ENCODE measurements at regions not wholly inside any gene's neighbourhood (a gene's known extent, or its start where the extent isn't known, plus 50 kb on each side); places are given as distances from the start of the nearest gene placed in this dataset.

- no peaks in the 10 kb centered on the region for H3K36me3 ChIP-seq (ENCODE audit: control insufficient read depth in 1 of 2, insufficient read depth in 2 of 2, low read depth in 1 of 2, low read length in 2 of 2)
- H2AFZ ChIP-seq (ENCODE audit: low read depth, low read length): no peak overlapping the region
- H3K4me3 ChIP-seq (ENCODE audit: insufficient read depth in 1 of 2, low read depth in 1 of 2, low read length in 2 of 2): no peak overlapping the region
- no peaks in the 10 kb centered on the region for H3K27me3 ChIP-seq (ENCODE audit: control insufficient read depth in 1 of 2, insufficient read depth in 1 of 2, low read length in 2 of 2)
- no peak overlapping the region for H4K91ac ChIP-seq (ENCODE audit: low read length)
- no peak overlapping the region for H3K4ac ChIP-seq (ENCODE audit: low read depth in 1 of 2, low read length in 2 of 2)
- H2AK5ac ChIP-seq (ENCODE audit: low read length, severe bottlenecking): no peak overlapping the region
- H2BK5ac ChIP-seq (ENCODE audit: low read depth, low read length, poor library complexity, severe bottlenecking): no peak overlapping the region
- H3K4me1 ChIP-seq (ENCODE audit: control insufficient read depth, insufficient read depth, low read depth, low read length): no peaks in the 10 kb centered on the region
- H3K27ac ChIP-seq (ENCODE audit: low read length, poor library complexity, severe bottlenecking): no peak overlapping the region
- no peak overlapping the region for H2BK15ac ChIP-seq (ENCODE audit: low read depth, poor library complexity, severe bottlenecking)
- H2BK12ac ChIP-seq (ENCODE audit: low read length in 2 of 2): no peak overlapping the region
- no peak overlapping the region for H3K14ac ChIP-seq (ENCODE audit: low read length in 2 of 2)
- DNase-seq: no peak
- H2BK120ac ChIP-seq (ENCODE audit: low read depth, low read length): no peak overlapping the region
- 94% methylated on average over 4 of the region's 4 CpGs for WGBS
- H4K8ac ChIP-seq (ENCODE audit: low read length): no peak overlapping the region
- H3K9ac ChIP-seq (ENCODE audit: low read length): no peak overlapping the region
- no peak overlapping the region for H3K18ac ChIP-seq (ENCODE audit: low read depth in 1 of 2, low read length in 2 of 2)
- no peaks in the 10 kb centered on the region for H3K79me1 ChIP-seq (replicated peaks; ENCODE audit: low read length, poor library complexity, severe bottlenecking)
- H3K4me2 ChIP-seq (ENCODE audit: low read length, poor library complexity, severe bottlenecking): no peak overlapping the region
- no peaks in the 10 kb centered on the region for H3K9me3 ChIP-seq (ENCODE audit: control insufficient read depth, low read length)
- no peak overlapping the region for H3K23ac ChIP-seq (ENCODE audit: low read length in 2 of 2)
Measured at GRCh38 chr1:227399152-227399730, 80.9 kb upstream of the CDC42BPA start.

GRCh38 chr1:227397354-227397978 is 79.2 kb upstream of the CDC42BPA start:
- H3K27ac ChIP-seq (ENCODE audit: low read length, poor library complexity, severe bottlenecking): no peak overlapping the region
- no peak overlapping the region for H3K4me3 ChIP-seq (ENCODE audit: insufficient read depth in 1 of 2, low read depth in 1 of 2, low read length in 2 of 2)
- H2BK120ac ChIP-seq (ENCODE audit: low read depth, low read length): no peak overlapping the region
- H2BK5ac ChIP-seq (ENCODE audit: low read depth, low read length, poor library complexity, severe bottlenecking): no peak overlapping the region
- H3K23ac ChIP-seq (ENCODE audit: low read length in 2 of 2): no peak overlapping the region
- DNase-seq: no peak
- H3K4me2 ChIP-seq (ENCODE audit: low read length, poor library complexity, severe bottlenecking): no peak overlapping the region
- WGBS: 96% methylated on average over 4 of the region's 5 CpGs
- H4K91ac ChIP-seq (ENCODE audit: low read length): no peak overlapping the region
- no peak overlapping the region for H3K18ac ChIP-seq (ENCODE audit: low read depth in 1 of 2, low read length in 2 of 2)
- H3K27me3 ChIP-seq (ENCODE audit: control insufficient read depth in 1 of 2, insufficient read depth in 1 of 2, low read length in 2 of 2): no peaks in the 10 kb centered on the region
- no peak overlapping the region for H2AK5ac ChIP-seq (ENCODE audit: low read length, severe bottlenecking)
- no peaks in the 10 kb centered on the region for H3K9me3 ChIP-seq (ENCODE audit: control insufficient read depth, low read length)
- H3K79me1 ChIP-seq (replicated peaks; ENCODE audit: low read length, poor library complexity, severe bottlenecking): no peaks in the 10 kb centered on the region
- H2BK12ac ChIP-seq (ENCODE audit: low read length in 2 of 2): no peak overlapping the region
- no peak overlapping the region for H3K4ac ChIP-seq (ENCODE audit: low read depth in 1 of 2, low read length in 2 of 2)
- H3K14ac ChIP-seq (ENCODE audit: low read length in 2 of 2): no peak overlapping the region
- no peak overlapping the region for H2AFZ ChIP-seq (ENCODE audit: low read depth, low read length)
- no peak overlapping the region for H3K9ac ChIP-seq (ENCODE audit: low read length)
- no peak overlapping the region for H2BK15ac ChIP-seq (ENCODE audit: low read depth, poor library complexity, severe bottlenecking)
- H4K8ac ChIP-seq (ENCODE audit: low read length): no peak overlapping the region
- H3K36me3 ChIP-seq (ENCODE audit: control insufficient read depth in 1 of 2, insufficient read depth in 2 of 2, low read depth in 1 of 2, low read length in 2 of 2): no peaks in the 10 kb centered on the region
- no peaks in the 10 kb centered on the region for H3K4me1 ChIP-seq (ENCODE audit: control insufficient read depth, insufficient read depth, low read depth, low read length)

- Histone ChIP-seq H3K27ac (ENCODE audit: low read length, poor library complexity, severe bottlenecking) (no peak overlapping the region), H3K27me3 (ENCODE audit: control insufficient read depth in 1 of 2, insufficient read depth in 1 of 2, low read length in 2 of 2) (no peaks in the 10 kb centered on the region), H3K14ac (ENCODE audit: low read length in 2 of 2) (no peak overlapping the region), H3K9ac (ENCODE audit: low read length) (no peak overlapping the region), H3K9me3 (ENCODE audit: control insufficient read depth, low read length) (no peaks in the 10 kb centered on the region), H3K4ac (ENCODE audit: low read depth in 1 of 2, low read length in 2 of 2) (no peak overlapping the region), H3K4me2 (ENCODE audit: low read length, poor library complexity, severe bottlenecking) (no peak overlapping the region), H4K8ac (ENCODE audit: low read length) (no peak overlapping the region), H2BK5ac (ENCODE audit: low read depth, low read length, poor library complexity, severe bottlenecking) (no peak overlapping the region), H2AK5ac (ENCODE audit: low read length, severe bottlenecking) (no peak overlapping the region), H3K79me1 (replicated peaks; ENCODE audit: low read length, poor library complexity, severe bottlenecking) (no peaks in the 10 kb centered on the region), H2BK12ac (ENCODE audit: low read length in 2 of 2) (no peak overlapping the region), H3K4me3 (ENCODE audit: insufficient read depth in 1 of 2, low read depth in 1 of 2, low read length in 2 of 2) (no peak overlapping the region), H3K36me3 (ENCODE audit: control insufficient read depth in 1 of 2, insufficient read depth in 2 of 2, low read depth in 1 of 2, low read length in 2 of 2) (no peaks in the 10 kb centered on the region), H2BK15ac (ENCODE audit: low read depth, poor library complexity, severe bottlenecking) (no peak overlapping the region), H3K18ac (ENCODE audit: low read depth in 1 of 2, low read length in 2 of 2) (no peak overlapping the region), H3K23ac (ENCODE audit: low read length in 2 of 2) (no peak overlapping the region), H2AFZ (ENCODE audit: low read depth, low read length) (no peak overlapping the region), H3K4me1 (ENCODE audit: control insufficient read depth, insufficient read depth, low read depth, low read length) (no peaks in the 10 kb centered on the region), H4K91ac (ENCODE audit: low read length) (no peak overlapping the region), H2BK120ac (ENCODE audit: low read depth, low read length) (no peak overlapping the region)
- DNase-seq: no peak
- 82% methylated on average over 7 of the region's 8 CpGs for WGBS
Measured at GRCh38 chr1:227396539-227397353, 78.5 kb upstream of the CDC42BPA start.

- Histone ChIP-seq H3K27me3 (ENCODE audit: control insufficient read depth in 1 of 2, insufficient read depth in 1 of 2, low read length in 2 of 2) (no peaks in the 10 kb centered on the region), H3K36me3 (ENCODE audit: control insufficient read depth in 1 of 2, insufficient read depth in 2 of 2, low read depth in 1 of 2, low read length in 2 of 2) (no peaks in the 10 kb centered on the region), H3K4ac (ENCODE audit: low read depth in 1 of 2, low read length in 2 of 2) (no peak overlapping the region), H3K27ac (ENCODE audit: low read length, poor library complexity, severe bottlenecking) (no peak overlapping the region), H3K9me3 (ENCODE audit: control insufficient read depth, low read length) (no peaks in the 10 kb centered on the region), H4K8ac (ENCODE audit: low read length) (no peak overlapping the region), H2BK15ac (ENCODE audit: low read depth, poor library complexity, severe bottlenecking) (no peak overlapping the region), H3K14ac (ENCODE audit: low read length in 2 of 2) (no peak overlapping the region), H3K4me3 (ENCODE audit: insufficient read depth in 1 of 2, low read depth in 1 of 2, low read length in 2 of 2) (no peak overlapping the region), H3K4me1 (ENCODE audit: control insufficient read depth, insufficient read depth, low read depth, low read length) (no peaks in the 10 kb centered on the region), H3K9ac (ENCODE audit: low read length) (no peak overlapping the region), H2BK12ac (ENCODE audit: low read length in 2 of 2) (no peak overlapping the region), H2BK120ac (ENCODE audit: low read depth, low read length) (no peak overlapping the region), H2AFZ (ENCODE audit: low read depth, low read length) (no peak overlapping the region), H3K18ac (ENCODE audit: low read depth in 1 of 2, low read length in 2 of 2) (no peak overlapping the region), H3K4me2 (ENCODE audit: low read length, poor library complexity, severe bottlenecking) (no peak overlapping the region), H3K79me1 (replicated peaks; ENCODE audit: low read length, poor library complexity, severe bottlenecking) (no peaks in the 10 kb centered on the region), H2BK5ac (ENCODE audit: low read depth, low read length, poor library complexity, severe bottlenecking) (no peak overlapping the region), H4K91ac (ENCODE audit: low read length) (no peak overlapping the region), H3K23ac (ENCODE audit: low read length in 2 of 2) (no peak overlapping the region), H2AK5ac (ENCODE audit: low read length, severe bottlenecking) (no peak overlapping the region)
- peak; percentile 14 for DNase-seq
- 59% methylated on average over 2 of the region's 2 CpGs for WGBS
Measured at GRCh38 chr1:227395426-227396028, 77.2 kb upstream of the CDC42BPA start.
